Right atrium auricular region (tissue), 2 donors: ENCODE measurements at regions not wholly inside any gene's neighbourhood (a gene's known extent, or its start where the extent isn't known, plus 50 kb on each side); places are given as distances from the start of the nearest gene placed in this dataset.

Experiments
- DNase-seq: peaks from one replicate; pipeline ENCODE4 v3.0.0-alpha.2; 2019; ENCODE audit warnings: low spot score
- H3K27ac ChIP-seq, 2 donors: fragments of 200-600 bp; sonication (generic); 1 replicate in 1 of 2; 2 replicates in 1 of 2; pipeline ENCODE4 v1.5.1; 2016 to 2019
- H3K27me3 ChIP-seq, 2 donors: fragments of 200-600 bp; sonication (generic); one replicate each; pipeline versions ENCODE4 v1.5.1 to v1.6.0; 2017 to 2019
- H3K36me3 ChIP-seq: fragments of 200-600 bp; sonication (generic); one replicate; pipeline ENCODE4 v1.5.1; 2016
- H3K4me1 ChIP-seq, 2 donors: fragments of 200-600 bp; sonication (generic); one replicate each; pipeline versions ENCODE4 v1.5.1 to v1.6.0; 2017 to 2019
- H3K4me3 ChIP-seq, 2 donors: fragments of 200-600 bp; sonication (generic); 1 replicate in 1 of 2; 2 replicates in 1 of 2; pipeline ENCODE4 v1.5.1; 2017 to 2019; ENCODE audit warnings: mild to moderate bottlenecking in 1 of 2, moderate library complexity in 1 of 2
- H3K9me3 ChIP-seq, 2 donors: fragments of 200-600 bp; sonication (generic); one replicate each; pipeline ENCODE4 v1.5.1; 2019
- TF ChIP-seq, protein P1 (sequence below), 2 donors: fragments of 200-600 bp; sonication (generic); IDR thresholded peaks; one replicate each; pipeline ENCODE4 v1.5.1; 2019; ENCODE audit warnings: antibody characterized with exemption in 2 of 2

DNA sequence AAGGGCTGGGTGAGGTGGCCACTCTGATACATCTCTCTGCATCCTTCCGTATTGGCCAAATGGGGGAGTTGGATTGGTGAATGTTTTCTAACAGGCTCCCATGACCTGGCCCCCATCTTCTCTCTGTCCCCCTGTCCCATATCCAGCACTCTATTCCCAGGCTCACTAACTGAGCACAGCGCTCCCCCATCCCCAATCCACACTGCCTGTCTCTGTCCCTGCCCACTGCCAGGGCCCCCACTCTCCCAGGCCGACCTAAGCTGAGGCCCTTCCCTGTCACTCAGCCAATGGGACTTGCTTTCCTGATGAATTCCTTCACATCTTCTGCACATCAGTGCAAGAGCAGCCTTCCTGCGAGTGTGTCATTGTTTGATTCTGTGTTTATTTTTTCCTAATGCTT lies 216.8 kb upstream of the MYT1L start:
- Histone ChIP-seq H3K36me3 (no peaks in the 10 kb centered on the region), H3K4me1 (no peaks in the 10 kb centered on the region), H3K27ac (no peak overlapping the region), H3K4me3 (no peak overlapping the region), H3K9me3 (peaks cover 0 to 8% of the 10 kb centered on the region in 2 donors), H3K27me3 (no peaks in the 10 kb centered on the region)
- TF ChIP-seq, protein P1, sequence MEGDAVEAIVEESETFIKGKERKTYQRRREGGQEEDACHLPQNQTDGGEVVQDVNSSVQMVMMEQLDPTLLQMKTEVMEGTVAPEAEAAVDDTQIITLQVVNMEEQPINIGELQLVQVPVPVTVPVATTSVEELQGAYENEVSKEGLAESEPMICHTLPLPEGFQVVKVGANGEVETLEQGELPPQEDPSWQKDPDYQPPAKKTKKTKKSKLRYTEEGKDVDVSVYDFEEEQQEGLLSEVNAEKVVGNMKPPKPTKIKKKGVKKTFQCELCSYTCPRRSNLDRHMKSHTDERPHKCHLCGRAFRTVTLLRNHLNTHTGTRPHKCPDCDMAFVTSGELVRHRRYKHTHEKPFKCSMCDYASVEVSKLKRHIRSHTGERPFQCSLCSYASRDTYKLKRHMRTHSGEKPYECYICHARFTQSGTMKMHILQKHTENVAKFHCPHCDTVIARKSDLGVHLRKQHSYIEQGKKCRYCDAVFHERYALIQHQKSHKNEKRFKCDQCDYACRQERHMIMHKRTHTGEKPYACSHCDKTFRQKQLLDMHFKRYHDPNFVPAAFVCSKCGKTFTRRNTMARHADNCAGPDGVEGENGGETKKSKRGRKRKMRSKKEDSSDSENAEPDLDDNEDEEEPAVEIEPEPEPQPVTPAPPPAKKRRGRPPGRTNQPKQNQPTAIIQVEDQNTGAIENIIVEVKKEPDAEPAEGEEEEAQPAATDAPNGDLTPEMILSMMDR (IDR thresholded peaks at IDR 0.05) = no peak
- DNase-seq = no peak

DNA sequence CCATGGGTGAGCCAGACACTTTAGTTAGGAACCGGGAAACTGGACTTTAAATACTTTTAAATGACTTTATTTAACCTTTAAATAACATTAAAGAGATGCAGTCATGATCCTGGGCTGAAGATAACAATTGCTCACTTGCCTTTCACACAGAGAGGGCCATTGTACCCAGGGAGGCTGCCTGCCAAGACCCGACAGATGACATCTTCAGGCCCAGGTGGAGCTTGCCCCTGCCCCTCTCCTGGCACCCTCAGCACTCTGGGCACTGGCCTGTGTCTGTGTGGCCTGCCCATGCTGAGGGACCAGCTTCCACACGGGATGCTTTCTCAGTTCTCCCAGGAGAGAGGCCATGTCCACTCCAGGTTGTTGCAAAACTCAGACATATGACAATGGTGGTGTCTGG lies 216.4 kb upstream of the MYT1L start:
- H3K4me3 ChIP-seq = no peak overlapping the region
- TF ChIP-seq, protein P1 (IDR thresholded peaks at IDR 0.05) = no peak
- no peaks in the 10 kb centered on the region for H3K4me1 ChIP-seq
- H3K27ac ChIP-seq = no peak overlapping the region
- no peak for DNase-seq
- H3K27me3 ChIP-seq = no peaks in the 10 kb centered on the region
- H3K36me3 ChIP-seq = no peaks in the 10 kb centered on the region
- H3K9me3 ChIP-seq = peaks cover 0 to 4% of the 10 kb centered on the region in 2 donors

DNA sequence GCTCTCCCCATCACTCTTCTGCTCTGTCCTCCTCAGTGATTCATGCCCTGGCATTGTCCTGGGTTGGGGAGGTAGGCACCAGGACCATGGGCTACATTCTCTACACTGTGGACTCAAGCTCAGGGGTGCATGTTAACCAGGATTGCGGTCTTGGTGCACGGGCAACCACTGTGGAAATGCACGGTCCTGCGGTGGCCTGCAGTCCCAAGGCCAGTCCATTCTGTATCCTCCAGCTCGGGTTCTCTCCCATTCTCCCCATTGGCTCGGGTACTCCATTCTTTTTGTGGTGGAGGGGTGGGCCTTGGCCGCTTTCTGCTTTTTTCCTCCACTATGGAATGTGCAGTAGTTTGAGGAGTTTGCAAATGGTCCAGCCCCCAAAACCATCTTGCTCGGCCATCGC lies 215.0 kb upstream of the MYT1L start:
- TF ChIP-seq, protein P1 (IDR thresholded peaks at IDR 0.05) = no peak
- Histone ChIP-seq H3K4me1 (no peaks in the 10 kb centered on the region), H3K4me3 (no peak overlapping the region), H3K27me3 (no peaks in the 10 kb centered on the region), H3K9me3 (no peaks in the 10 kb centered on the region), H3K27ac (no peak overlapping the region), H3K36me3 (no peaks in the 10 kb centered on the region)
- DNase-seq = no peak

DNA sequence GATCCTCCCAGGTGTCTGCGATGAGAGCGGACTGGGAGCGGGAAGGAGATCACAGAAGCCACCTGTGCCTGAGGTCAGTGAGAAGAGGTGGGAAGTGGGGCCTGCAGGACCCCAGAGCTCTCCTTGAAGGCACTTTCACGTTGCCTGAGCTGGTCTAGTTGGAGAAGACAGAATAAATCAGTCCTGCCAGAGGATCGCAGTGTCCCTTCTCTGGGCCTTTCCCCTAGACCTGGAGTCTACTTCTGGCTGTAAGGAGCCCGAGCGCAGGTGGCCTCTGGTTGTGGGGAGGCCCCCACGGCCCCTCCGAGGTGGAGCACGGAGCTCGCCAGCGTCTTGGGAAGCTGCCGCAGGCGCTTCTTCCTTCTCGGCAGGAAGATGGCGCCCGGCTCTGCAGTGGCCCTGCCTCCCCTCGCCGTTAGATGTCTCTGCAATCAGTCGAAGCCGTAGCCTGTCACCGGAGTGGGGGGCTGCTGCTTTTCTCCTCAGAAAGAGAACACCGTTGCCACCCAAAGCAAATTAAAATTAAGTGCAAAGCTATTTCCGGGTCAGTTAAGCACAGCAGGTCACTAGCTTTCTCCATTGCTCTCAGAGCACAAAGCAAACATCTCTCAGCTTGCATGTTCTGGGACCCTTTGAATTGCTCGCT lies 212.0 kb upstream of the MYT1L start:
- no peaks in the 10 kb centered on the region for H3K36me3 ChIP-seq
- DNase-seq = no peak
- TF ChIP-seq, protein P1 (IDR thresholded peaks at IDR 0.05) = no peak
- H3K4me3 ChIP-seq = no peak overlapping the region
- no peaks in the 10 kb centered on the region for H3K9me3 ChIP-seq
- no peaks in the 10 kb centered on the region for H3K4me1 ChIP-seq
- H3K27me3 ChIP-seq = no peaks in the 10 kb centered on the region
- H3K27ac ChIP-seq = no peak overlapping the region

DNA sequence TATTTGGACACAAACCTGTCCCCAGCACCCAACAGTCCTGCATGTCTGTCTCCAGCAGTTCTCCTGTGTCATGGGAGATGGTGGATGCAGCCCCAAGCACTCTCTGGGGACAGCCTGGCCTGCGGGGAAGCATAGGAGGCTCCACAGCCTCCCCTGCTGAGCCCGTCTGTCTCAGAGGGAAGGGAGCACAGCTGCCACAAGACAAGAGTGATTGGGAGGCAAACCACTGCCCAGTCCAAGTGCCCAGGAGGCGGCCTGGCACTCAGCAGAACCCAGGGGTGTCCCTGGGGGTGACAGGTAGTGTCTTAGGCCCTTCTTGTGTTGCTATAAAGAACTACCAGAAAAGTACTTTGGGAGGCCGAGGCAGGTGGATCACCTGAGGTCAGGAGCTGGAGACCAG lies 211.2 kb upstream of the MYT1L start:
- no peaks in the 10 kb centered on the region for H3K9me3 ChIP-seq
- no peaks in the 10 kb centered on the region for H3K27me3 ChIP-seq
- H3K36me3 ChIP-seq = no peaks in the 10 kb centered on the region
- no peaks in the 10 kb centered on the region for H3K4me1 ChIP-seq
- no peak overlapping the region for H3K27ac ChIP-seq
- TF ChIP-seq, protein P1 (IDR thresholded peaks at IDR 0.05) = no peak
- DNase-seq = no peak
- H3K4me3 ChIP-seq = no peak overlapping the region

DNA sequence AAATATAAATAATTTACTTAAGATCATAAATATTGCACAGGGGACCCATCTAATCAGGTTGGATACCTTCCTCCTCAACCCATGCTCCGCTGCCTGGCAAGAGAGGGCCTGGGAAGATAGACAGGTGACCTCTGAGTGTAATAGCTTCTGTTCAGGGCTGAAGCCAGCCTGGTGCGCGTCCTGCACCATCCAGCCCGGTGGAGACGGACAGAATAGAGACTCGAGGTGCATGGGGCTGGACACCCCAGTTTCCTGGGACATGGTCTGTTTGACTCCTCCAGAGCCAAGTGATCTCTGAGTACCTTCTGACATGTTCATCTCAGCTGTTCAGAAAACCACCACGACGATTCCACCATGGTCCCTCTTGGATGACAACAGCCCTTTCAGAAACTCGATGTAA lies 209.3 kb upstream of the MYT1L start:
- no peak for DNase-seq
- Histone ChIP-seq H3K27me3 (no peaks in the 10 kb centered on the region), H3K4me1 (no peaks in the 10 kb centered on the region), H3K36me3 (no peaks in the 10 kb centered on the region), H3K9me3 (no peaks in the 10 kb centered on the region), H3K27ac (no peak overlapping the region), H3K4me3 (no peak overlapping the region)
- TF ChIP-seq, protein P1 (IDR thresholded peaks at IDR 0.05) = no peak
